ENCODE measurements at regions not wholly inside any gene's neighbourhood (a gene's known extent, or its start where the extent isn't known, plus 50 kb on each side); places are given as distances from the start of the nearest gene placed in this dataset.

GRCh38 chr4:162650166-162650565, 486.4 kb upstream of the FSTL5 start:
- no peak overlapping the region for H3K4me2 ChIP-seq (ENCODE audit: low read length)
- no peaks in the 10 kb centered on the region for H3K9me3 ChIP-seq (ENCODE audit: control insufficient read depth, low read length)
- H3K27ac ChIP-seq, result no peak overlapping the region
- H3K79me2 ChIP-seq, result no peaks in the 10 kb centered on the region
- no peaks in the 10 kb centered on the region for H3K27me3 ChIP-seq (ENCODE audit: control insufficient read depth, insufficient read depth, low read length)
- no peak for TF ChIP-seq CTCF (IDR thresholded peaks at IDR 0.05)
- H3K4me1 ChIP-seq, result no peaks in the 10 kb centered on the region
- no peak overlapping the region for H3K4me3 ChIP-seq (ENCODE audit: low read depth, low read length)
- no peak overlapping the region for H3K9ac ChIP-seq
- H2AFZ ChIP-seq, result no peak overlapping the region
- H3K36me3 ChIP-seq (ENCODE audit: control insufficient read depth, insufficient read depth, low read length), result no peaks in the 10 kb centered on the region

DNA sequence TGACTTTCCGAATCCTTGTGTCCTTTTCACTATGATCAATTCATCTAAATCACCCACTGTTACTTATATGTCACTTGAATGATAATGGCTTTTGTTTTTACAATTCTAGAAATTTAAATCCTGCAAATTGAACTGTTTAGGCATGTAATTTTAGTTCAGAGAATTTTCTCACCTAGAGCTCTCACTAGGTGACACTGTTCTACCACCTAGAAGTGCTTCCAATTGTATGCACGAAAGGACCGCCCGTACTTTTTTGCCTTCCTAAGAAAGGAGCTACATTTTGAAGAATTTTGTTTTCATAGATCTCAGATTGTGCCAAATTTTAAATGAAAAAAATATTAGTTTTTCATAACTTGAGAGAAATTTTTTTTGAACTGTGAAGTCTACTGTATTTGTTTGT, 481.6 kb upstream of the FSTL5 start:
- Histone ChIP-seq H2AFZ (no peak overlapping the region), H3K4me1 (no peaks in the 10 kb centered on the region), H3K9me3 (ENCODE audit: control insufficient read depth, low read length) (no peaks in the 10 kb centered on the region), H3K36me3 (ENCODE audit: control insufficient read depth, insufficient read depth, low read length) (no peaks in the 10 kb centered on the region), H3K9ac (no peak overlapping the region), H3K27ac (no peak overlapping the region), H3K27me3 (ENCODE audit: control insufficient read depth, insufficient read depth, low read length) (no peaks in the 10 kb centered on the region), H3K4me3 (ENCODE audit: low read depth, low read length) (no peak overlapping the region), H3K4me2 (ENCODE audit: low read length) (no peak overlapping the region), H3K79me2 (no peaks in the 10 kb centered on the region)
- no peak for TF ChIP-seq CTCF (IDR thresholded peaks at IDR 0.05)

GRCh38 chr4:162644346-162644745, 480.5 kb upstream of the FSTL5 start:
- Histone ChIP-seq H3K4me2 (ENCODE audit: low read length) (no peak overlapping the region), H3K4me3 (ENCODE audit: low read depth, low read length) (no peak overlapping the region), H3K27ac (no peak overlapping the region), H3K4me1 (no peaks in the 10 kb centered on the region), H2AFZ (no peak overlapping the region), H3K79me2 (no peaks in the 10 kb centered on the region), H3K27me3 (ENCODE audit: control insufficient read depth, insufficient read depth, low read length) (no peaks in the 10 kb centered on the region), H3K9me3 (ENCODE audit: control insufficient read depth, low read length) (no peaks in the 10 kb centered on the region), H3K36me3 (ENCODE audit: control insufficient read depth, insufficient read depth, low read length) (no peaks in the 10 kb centered on the region), H3K9ac (no peak overlapping the region)
- TF ChIP-seq CTCF (IDR thresholded peaks at IDR 0.05), result no peak

DNA sequence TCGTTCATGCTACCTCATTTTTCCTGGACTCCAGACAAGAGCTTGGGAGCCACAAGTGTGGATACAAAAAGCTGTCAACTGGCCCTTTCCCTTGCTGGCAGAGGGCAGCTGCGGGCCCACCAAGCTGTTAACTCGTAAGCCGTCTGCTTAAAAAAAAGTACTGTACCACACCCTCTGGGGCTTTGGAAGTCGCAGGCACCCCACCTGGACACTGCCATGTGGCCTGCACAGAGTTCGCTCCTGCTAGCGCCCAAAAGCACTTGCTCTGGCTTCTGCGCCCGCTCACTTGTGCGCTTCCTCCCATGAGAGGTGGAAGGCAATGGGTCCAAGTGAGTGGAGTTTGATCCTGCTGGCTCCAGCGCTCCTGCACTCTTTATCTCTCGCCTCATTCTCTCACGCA, 476.4 kb upstream of the FSTL5 start:
- TF ChIP-seq CTCF (IDR thresholded peaks at IDR 0.05), result no peak
- Histone ChIP-seq H3K27ac (no peak overlapping the region), H3K36me3 (ENCODE audit: control insufficient read depth, insufficient read depth, low read length) (no peaks in the 10 kb centered on the region), H3K4me3 (ENCODE audit: low read depth, low read length) (no peak overlapping the region), H3K9ac (no peak overlapping the region), H2AFZ (no peak overlapping the region), H3K79me2 (no peaks in the 10 kb centered on the region), H3K27me3 (ENCODE audit: control insufficient read depth, insufficient read depth, low read length) (no peaks in the 10 kb centered on the region), H3K4me2 (ENCODE audit: low read length) (no peak overlapping the region), H3K9me3 (ENCODE audit: control insufficient read depth, low read length) (no peaks in the 10 kb centered on the region), H3K4me1 (no peaks in the 10 kb centered on the region)

- Histone ChIP-seq H3K9ac (no peak overlapping the region), H3K9me3 (ENCODE audit: control insufficient read depth, low read length) (no peaks in the 10 kb centered on the region), H3K36me3 (ENCODE audit: control insufficient read depth, insufficient read depth, low read length) (no peaks in the 10 kb centered on the region), H2AFZ (no peak overlapping the region), H3K4me1 (no peaks in the 10 kb centered on the region), H3K4me3 (ENCODE audit: low read depth, low read length) (no peak overlapping the region), H3K79me2 (no peaks in the 10 kb centered on the region), H3K27ac (no peak overlapping the region), H3K4me2 (ENCODE audit: low read length) (no peak overlapping the region), H3K27me3 (ENCODE audit: control insufficient read depth, insufficient read depth, low read length) (no peaks in the 10 kb centered on the region)
- TF ChIP-seq CTCF (IDR thresholded peaks at IDR 0.05), result no peak
Observed at GRCh38 chr4:162634390-162634789, 470.6 kb upstream of the FSTL5 start.

All from parathyroid adenoma (tissue), 2 donors.